Endothelial cell of umbilical vein (primary cell): ENCODE measurements at regions not wholly inside any gene's neighbourhood (a gene's known extent, or its start where the extent isn't known, plus 50 kb on each side); places are given as distances from the start of the nearest gene placed in this dataset.

Experiments
- BruUV-seq: library from RNA; stranded (reverse); fragments of 400-500 nt; replicated peaks from 2 replicates; lab custom pipeline; 2021; lab: Mats Ljungman, UMichigan
- CTCF ChIA-PET: fragments of 300-600, 350-600 bp; sonication (Branson Sonifier 250); formaldehyde crosslinking; loops from one replicate; lab custom pipeline; 2021; ENCODE audit warnings: antibody characterized with exemption, inconsistent platforms; lab: Charles Lee
- POLR2A ChIA-PET: fragments of 300-600, 350-600 bp; sonication (Branson Sonifier 250); formaldehyde crosslinking; loops from one replicate; lab custom pipeline; 2021; ENCODE audit warnings: antibody characterized with exemption, inconsistent platforms; lab: Charles Lee
- DNase-seq: peaks from one replicate; pipeline ENCODE4 v3.0.0-alpha.2; 2011; ENCODE audit warnings: low read depth, low spot score
- FAIRE-seq: peaks from 2 replicates; lab custom pipeline; 2011; peaks lifted over from hg19 to GRCh38; lab: Jason Lieb, UNC
- H2AFZ ChIP-seq: 2 replicates; pipeline ENCODE4 v1.6.0; 2012; ENCODE audit warnings: low read depth, low read length, control low read depth, inconsistent platforms
- H3K27ac ChIP-seq: 2 replicates; pipeline ENCODE4 v1.5.1; 2011; ENCODE audit warnings: low read depth, mild to moderate bottlenecking, control low read depth, low read length, moderate library complexity; ENCODE audit not compliant: insufficient read depth
- H3K27me3 ChIP-seq, 2 experiments: 2 replicates each; pipeline versions ENCODE4 v1.6.0 to v1.6.1; 2011; ENCODE audit warnings: low read length in 2 of 2, mixed read lengths in 1 of 2; ENCODE audit not compliant: control insufficient read depth in 2 of 2, insufficient read depth in 2 of 2
- H3K36me3 ChIP-seq, 2 experiments: 2 replicates in 1 of 2; 3 replicates in 1 of 2; pipeline ENCODE4 v1.5.1; 2011; ENCODE audit warnings: low read length in 2 of 2, mild to moderate bottlenecking in 1 of 2, moderate library complexity in 1 of 2; ENCODE audit not compliant: control insufficient read depth in 2 of 2, insufficient read depth in 2 of 2; ENCODE audit errors: extremely low read depth in 1 of 2
- H3K4me1 ChIP-seq: 3 replicates; pipeline ENCODE4 v1.5.1; 2011; ENCODE audit warnings: mild to moderate bottlenecking, low read length; ENCODE audit not compliant: control insufficient read depth, insufficient read depth; ENCODE audit errors: extremely low read depth
- H3K4me2 ChIP-seq: 2 replicates; pipeline ENCODE4 v1.6.1; 2011; ENCODE audit warnings: low read length, control low read depth, mixed read lengths; ENCODE audit not compliant: insufficient read depth
- H3K4me3 ChIP-seq, 3 experiments: fragments of 200-600 bp in 1 of 3; sonication (generic), shearing (Covaris generic) in 1 of 3; replicated peaks in 1 of 3; 2 replicates each; pipeline ENCODE4 v1.5.1; 2011 to 2016; ENCODE audit warnings: control low read depth in 3 of 3, low read length in 3 of 3, mild to moderate bottlenecking in 2 of 3, inconsistent platforms in 1 of 3, low read depth in 1 of 3, moderate library complexity in 1 of 3; ENCODE audit not compliant: insufficient read depth in 1 of 3
- H3K79me2 ChIP-seq: 2 replicates; pipeline ENCODE4 v1.6.0; 2012; ENCODE audit warnings: low read length, inconsistent platforms; ENCODE audit not compliant: control insufficient read depth, insufficient read depth
- H3K9ac ChIP-seq: replicated peaks from 2 replicates; pipeline ENCODE3; 2011; ENCODE audit warnings: low read length, control low read depth; ENCODE audit not compliant: insufficient read depth; ENCODE audit errors: extremely low read depth
- H3K9me1 ChIP-seq: replicated peaks from 3 replicates; pipeline ENCODE4 v1.6.0; 2011; ENCODE audit warnings: mild to moderate bottlenecking, low read length; ENCODE audit not compliant: control insufficient read depth, insufficient read depth; ENCODE audit errors: extremely low read depth
- H3K9me3 ChIP-seq: replicated peaks from 2 replicates; pipeline ENCODE4 v1.5.1; 2012; ENCODE audit warnings: low read length, inconsistent platforms; ENCODE audit not compliant: control insufficient read depth, insufficient read depth
- H4K20me1 ChIP-seq: replicated peaks from 2 replicates; pipeline ENCODE3; 2011; ENCODE audit warnings: mild to moderate bottlenecking, low read length; ENCODE audit not compliant: control insufficient read depth, insufficient read depth; ENCODE audit errors: extremely low read depth
- CTCF ChIP-seq, 2 donors: IDR thresholded peaks; 1 replicate in 1 of 2; 2 replicates in 1 of 2; pipeline ENCODE4 v1.5.1; 2011; ENCODE audit warnings: low read length in 2 of 2, mild to moderate bottlenecking in 2 of 2, moderate library complexity in 2 of 2, control low read depth in 1 of 2, inconsistent platforms in 1 of 2, low read depth in 1 of 2; ENCODE audit not compliant: insufficient read depth in 1 of 2; ENCODE audit errors: extremely low read depth in 1 of 2
- EZH2 ChIP-seq: IDR thresholded peaks from 2 replicates; pipeline ENCODE4 v1.6.1; 2012; ENCODE audit warnings: borderline replicate concordance, low read depth, mild to moderate bottlenecking, moderate library complexity, low read length, inconsistent platforms; ENCODE audit not compliant: severe bottlenecking
- FOS ChIP-seq: IDR thresholded peaks from 2 replicates; pipeline ENCODE4 v1.6.1; 2011; ENCODE audit warnings: mild to moderate bottlenecking, low read length, moderate library complexity, borderline replicate concordance; ENCODE audit not compliant: insufficient read depth
- GATA2 ChIP-seq: IDR thresholded peaks from 2 replicates; pipeline ENCODE4 v1.7.0; 2011; ENCODE audit warnings: low read depth, mild to moderate bottlenecking, moderate library complexity, mixed read lengths, low read length; ENCODE audit not compliant: insufficient read length, insufficient read depth
- JUN ChIP-seq: IDR thresholded peaks from 2 replicates; pipeline ENCODE4 v1.6.1; 2011; ENCODE audit warnings: borderline replicate concordance, low read depth; ENCODE audit not compliant: insufficient read length, insufficient read depth
- MAX ChIP-seq: IDR thresholded peaks from 2 replicates; pipeline ENCODE4 v1.6.1; 2011; ENCODE audit not compliant: insufficient read depth, insufficient read length
- MYC ChIP-seq: IDR thresholded peaks from one replicate; pipeline ENCODE4 v1.6.1; 2011; ENCODE audit warnings: mild to moderate bottlenecking, low read depth, low read length
- POLR2AphosphoS5 ChIP-seq: IDR thresholded peaks from 2 replicates; pipeline ENCODE4 v1.6.1; 2012; ENCODE audit warnings: low read depth, mild to moderate bottlenecking, control low read depth, low read length, moderate library complexity; ENCODE audit not compliant: insufficient read depth
- dilution Hi-C: fragments of 300-500 bp; cut with MboI; formaldehyde crosslinking; loops from one replicate; pipeline ENCODE4 v1.15.0; 2019; ENCODE audit warnings: low sequenced_read_pairs; ENCODE audit not compliant: extremely low pct_ligation_motif_present
- intact Hi-C: fragments of 100-400 bp; cut with micrococcal nuclease; formaldehyde crosslinking; loops from one replicate; pipeline ENCODE4 v1.10.0; 2022

GRCh38 chr7:68020102-68020501 is 1023.5 kb downstream of the TYW1 start:
- Histone ChIP-seq H3K4me3 (no peak overlapping the region), H4K20me1 (no peaks in the 10 kb centered on the region), H3K9me3 (peaks cover 12% of the 10 kb centered on the region), H3K9ac (no peak overlapping the region), H2AFZ (no peak overlapping the region), H3K36me3 (no peaks in the 10 kb centered on the region), H3K27ac (no peak overlapping the region), H3K9me1 (no peaks in the 10 kb centered on the region), H3K4me2 (no peak overlapping the region), H3K4me1 (no peaks in the 10 kb centered on the region), H3K27me3 (no peaks in the 10 kb centered on the region), H3K79me2 (no peaks in the 10 kb centered on the region)
- TF ChIP-seq JUN (no peak), GATA2 (no peak), EZH2 (no peak), MAX (no peak), MYC (no peak), FOS (no peak), POLR2AphosphoS5 (no peak), CTCF (IDR thresholded peaks at IDR 0.05; ENCODE audit: extremely low read depth in 1 of 2, insufficient read depth in 1 of 2, low read depth in 1 of 2, low read length in 2 of 2) (no peak)
- intact Hi-C loops, result no loop called here
- CTCF ChIA-PET, result no interaction called here
- FAIRE-seq, result no peak
- POLR2A ChIA-PET, result no interaction called here
- no peak for DNase-seq
- dilution Hi-C loops, result no loop called here
- no TSS peak for BruUV-seq
